GM12872 (cell line): ENCODE measurements at regions not wholly inside any gene's neighbourhood (a gene's known extent, or its start where the extent isn't known, plus 50 kb on each side); places are given as distances from the start of the nearest gene placed in this dataset.

Experiments
- TF ChIP-seq, protein P1 (sequence below): IDR thresholded peaks from 3 replicates; pipeline ENCODE4 v1.5.1; 2011; ENCODE audit warnings: low read depth, mild to moderate bottlenecking, low read length, moderate library complexity; ENCODE audit not compliant: insufficient read depth

DNA sequence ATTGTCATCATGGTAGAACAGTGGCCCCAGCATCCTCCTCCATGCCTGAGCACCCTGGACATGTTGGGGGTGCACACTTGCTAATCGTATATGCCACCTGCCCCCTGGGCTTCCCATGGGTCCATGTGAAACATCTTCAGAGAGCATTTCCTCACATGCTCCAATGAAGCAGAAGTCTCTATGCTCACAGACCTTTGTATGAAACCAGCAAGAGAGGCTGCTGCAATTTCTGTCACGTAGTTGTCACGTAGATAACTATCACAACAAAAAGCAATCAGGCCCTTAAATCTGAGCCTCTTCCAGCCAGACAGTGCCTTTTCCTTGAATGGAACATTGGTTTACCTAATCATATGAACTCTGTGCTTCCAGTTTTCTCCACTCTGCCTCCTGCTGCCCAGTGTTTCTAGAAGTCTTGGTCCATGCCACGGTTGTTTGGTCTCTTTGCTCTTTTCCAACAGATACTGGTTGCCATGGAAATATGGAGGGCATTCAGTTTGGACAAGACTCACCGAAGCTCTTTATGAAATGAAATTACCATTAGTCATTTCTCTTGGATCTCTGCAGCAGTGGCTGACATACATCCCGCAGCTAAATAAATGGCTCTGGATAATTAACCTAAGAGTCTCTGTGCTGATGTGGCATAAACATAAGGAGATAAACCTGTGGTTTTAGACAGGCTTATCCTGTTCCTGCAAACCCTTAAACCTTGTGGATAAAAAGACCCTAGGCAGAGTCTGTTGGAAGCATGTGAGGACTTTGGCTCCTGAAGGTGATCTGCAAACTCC lies 172.8 kb upstream of the SYNDIG1 start:
- TF ChIP-seq, protein P1, sequence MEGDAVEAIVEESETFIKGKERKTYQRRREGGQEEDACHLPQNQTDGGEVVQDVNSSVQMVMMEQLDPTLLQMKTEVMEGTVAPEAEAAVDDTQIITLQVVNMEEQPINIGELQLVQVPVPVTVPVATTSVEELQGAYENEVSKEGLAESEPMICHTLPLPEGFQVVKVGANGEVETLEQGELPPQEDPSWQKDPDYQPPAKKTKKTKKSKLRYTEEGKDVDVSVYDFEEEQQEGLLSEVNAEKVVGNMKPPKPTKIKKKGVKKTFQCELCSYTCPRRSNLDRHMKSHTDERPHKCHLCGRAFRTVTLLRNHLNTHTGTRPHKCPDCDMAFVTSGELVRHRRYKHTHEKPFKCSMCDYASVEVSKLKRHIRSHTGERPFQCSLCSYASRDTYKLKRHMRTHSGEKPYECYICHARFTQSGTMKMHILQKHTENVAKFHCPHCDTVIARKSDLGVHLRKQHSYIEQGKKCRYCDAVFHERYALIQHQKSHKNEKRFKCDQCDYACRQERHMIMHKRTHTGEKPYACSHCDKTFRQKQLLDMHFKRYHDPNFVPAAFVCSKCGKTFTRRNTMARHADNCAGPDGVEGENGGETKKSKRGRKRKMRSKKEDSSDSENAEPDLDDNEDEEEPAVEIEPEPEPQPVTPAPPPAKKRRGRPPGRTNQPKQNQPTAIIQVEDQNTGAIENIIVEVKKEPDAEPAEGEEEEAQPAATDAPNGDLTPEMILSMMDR, result no peak

GRCh38 chr20:24291014-24291413 lies 178.4 kb upstream of the SYNDIG1 start:
- TF ChIP-seq, protein P1, result no peak

DNA sequence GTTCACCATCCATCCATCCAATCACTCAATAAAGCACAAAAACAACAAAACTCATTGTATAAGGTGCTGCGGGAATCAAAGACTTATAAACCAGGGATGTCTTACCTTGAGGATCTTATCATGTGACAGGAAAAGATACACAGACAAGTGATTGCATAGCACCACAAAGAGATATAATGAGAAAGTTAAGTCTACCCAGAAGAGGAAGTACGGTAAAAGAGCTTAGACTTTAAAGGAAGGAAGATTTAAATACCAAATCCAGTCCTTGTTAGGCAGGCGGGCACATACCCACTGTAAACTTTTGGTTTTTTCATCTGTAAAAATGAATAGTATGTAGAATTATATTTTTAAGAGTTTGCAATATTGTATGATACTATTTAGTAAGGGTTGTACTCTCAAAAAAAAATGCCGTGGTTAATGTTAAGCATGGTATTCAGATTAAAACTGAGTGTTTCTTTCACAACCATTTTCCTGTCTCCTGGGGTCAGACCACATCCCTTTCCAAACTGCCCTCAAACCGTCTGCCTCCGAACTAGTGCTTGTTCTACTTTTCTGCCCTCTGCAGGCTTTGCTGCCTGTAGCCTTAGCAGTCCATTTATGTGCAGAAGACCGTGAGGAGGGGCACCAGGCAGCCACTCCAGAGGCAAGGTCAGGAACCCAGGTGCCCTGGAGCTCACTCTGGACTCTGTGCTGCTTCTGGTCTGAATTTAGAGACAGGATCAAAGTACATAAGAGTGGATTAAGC lies 179.5 kb upstream of the SYNDIG1 start:
- TF ChIP-seq, protein P1, result no peak

GRCh38 chr20:24283186-24283585 lies 186.2 kb upstream of the SYNDIG1 start:
- TF ChIP-seq, protein P1, result no peak

- TF ChIP-seq, protein P1, result no peak
Measured at GRCh38 chr20:24277196-24277595, 192.2 kb upstream of the SYNDIG1 start.

DNA sequence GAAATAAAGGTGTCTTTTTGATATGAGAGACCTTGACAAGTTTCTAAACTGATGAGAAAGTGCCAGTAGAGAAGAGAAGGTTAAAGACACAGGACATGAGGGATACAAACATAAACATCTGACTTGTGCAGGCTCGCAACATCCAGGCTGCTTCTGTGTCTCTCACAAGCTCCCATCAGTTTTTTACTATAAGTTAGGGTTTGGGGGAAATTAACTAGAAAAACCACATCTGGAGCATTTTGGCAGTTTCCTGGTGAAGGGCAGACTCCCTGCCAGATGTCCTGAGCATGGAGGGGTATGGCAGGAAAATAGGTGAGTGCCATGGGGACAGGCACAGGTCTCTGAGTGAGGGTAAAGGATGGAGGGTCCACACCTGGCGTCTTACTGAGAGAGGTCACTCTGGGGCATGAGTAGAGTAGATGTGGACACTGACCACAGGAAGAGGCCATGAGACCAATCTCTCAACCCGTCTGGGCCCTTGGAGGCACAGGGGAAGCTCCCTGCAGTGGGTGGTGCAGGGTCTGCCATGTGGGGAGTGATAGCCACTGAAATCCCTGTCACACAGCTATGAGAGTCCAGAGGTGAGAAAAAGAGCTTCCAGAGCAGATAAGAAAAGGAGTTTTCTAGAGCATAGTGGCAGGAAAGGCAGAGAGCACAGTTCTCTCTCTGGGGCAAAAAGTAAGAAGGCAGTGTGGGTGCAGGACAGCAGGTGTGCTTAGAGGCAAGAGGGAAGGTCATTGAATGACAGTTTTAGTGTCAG lies 193.3 kb upstream of the SYNDIG1 start:
- TF ChIP-seq, protein P1, result no peak

- TF ChIP-seq, protein P1, result no peak
Measured at GRCh38 chr20:24273251-24273650, 196.2 kb upstream of the SYNDIG1 start.
